ENCODE measurements at regions not wholly inside any gene's neighbourhood (a gene's known extent, or its start where the extent isn't known, plus 50 kb on each side); places are given as distances from the start of the nearest gene placed in this dataset.

- 88% methylated on average over 2 of the region's 2 CpGs for WGBS (ENCODE audit: low lambda C conversion rate)
- Histone ChIP-seq H2AFZ (ENCODE audit: low read depth) (no peak overlapping the region), H3K9me2 (no peaks in the 10 kb centered on the region), H3F3A (replicated peaks; ENCODE audit: insufficient read depth) (no peaks in the 10 kb centered on the region), H3K27ac (ENCODE audit: low read depth in 2 of 2, low read length in 1 of 2) (no peak overlapping the region), H3K4me1 (ENCODE audit: control insufficient read depth in 1 of 2, insufficient read depth in 2 of 2, low read depth in 1 of 2, low read length in 1 of 2) (no peaks in the 10 kb centered on the region), H3K4me3 (ENCODE audit: low read depth in 2 of 2, low read length in 1 of 2) (no peak overlapping the region), H4K20me1 (ENCODE audit: insufficient read depth) (no peaks in the 10 kb centered on the region), H3K27me3 (ENCODE audit: insufficient read depth) (no peaks in the 10 kb centered on the region), H3K9me3 (no peaks in the 10 kb centered on the region), H3K79me2 (ENCODE audit: insufficient read depth) (no peaks in the 10 kb centered on the region), H3K4me2 (no peak overlapping the region), H3K9ac (no peak overlapping the region), H3K36me3 (replicated peaks in 1 of 2; ENCODE audit: control insufficient read depth in 1 of 2, insufficient read depth in 2 of 2, low read length in 1 of 2) (no peaks in the 10 kb centered on the region)
- TF ChIP-seq FOXJ3 (CRISPR knock-in tag; IDR thresholded peaks at IDR 0.05), result no peak
- ChIA-PET CTCF (no interaction called here), POLR2A (no interaction called here)
- no peak for DNase-seq
Observed at GRCh38 chr4:14084598-14084997, 457.1 kb upstream of the BOD1L1 start.

GRCh38 chr4:14087459-14087858 is 459.9 kb upstream of the BOD1L1 start:
- ChIA-PET CTCF (no interaction called here), POLR2A (no interaction called here)
- Histone ChIP-seq H3K79me2 (ENCODE audit: insufficient read depth) (no peaks in the 10 kb centered on the region), H3F3A (replicated peaks; ENCODE audit: insufficient read depth) (no peaks in the 10 kb centered on the region), H3K27me3 (ENCODE audit: insufficient read depth) (no peaks in the 10 kb centered on the region), H3K9me2 (no peaks in the 10 kb centered on the region), H3K4me2 (no peak overlapping the region), H3K9ac (no peak overlapping the region), H3K27ac (ENCODE audit: low read depth in 2 of 2, low read length in 1 of 2) (no peak overlapping the region), H4K20me1 (ENCODE audit: insufficient read depth) (no peaks in the 10 kb centered on the region), H3K9me3 (no peaks in the 10 kb centered on the region), H3K36me3 (replicated peaks in 1 of 2; ENCODE audit: control insufficient read depth in 1 of 2, insufficient read depth in 2 of 2, low read length in 1 of 2) (no peaks in the 10 kb centered on the region), H3K4me3 (ENCODE audit: low read depth in 2 of 2, low read length in 1 of 2) (no peak overlapping the region), H3K4me1 (ENCODE audit: control insufficient read depth in 1 of 2, insufficient read depth in 2 of 2, low read depth in 1 of 2, low read length in 1 of 2) (no peaks in the 10 kb centered on the region), H2AFZ (ENCODE audit: low read depth) (no peak overlapping the region)
- DNase-seq, result no peak
- 84% methylated on average over 2 of the region's 2 CpGs for WGBS (ENCODE audit: low lambda C conversion rate)
- TF ChIP-seq SMC3 (IDR thresholded peaks at IDR 0.05; ENCODE audit: low read depth, low read length) (no peak), JUND (IDR thresholded peaks at IDR 0.05) (no peak), NRF1 (IDR thresholded peaks at IDR 0.05; ENCODE audit: low read depth, low read length) (no peak), FOSL2 (IDR thresholded peaks at IDR 0.05; ENCODE audit: borderline replicate concordance, low read depth) (no peak), IRF3 (IDR thresholded peaks at IDR 0.05; ENCODE audit: low read depth, low read length) (no peak), YY1 (IDR thresholded peaks at IDR 0.05; ENCODE audit: low read depth) (no peak), TEAD4 (IDR thresholded peaks at IDR 0.05; ENCODE audit: borderline replicate concordance, insufficient read depth) (no peak), RCOR1 (IDR thresholded peaks at IDR 0.05; ENCODE audit: low read length) (no peak)

- no peak overlapping the region for H3K4me3 ChIP-seq (ENCODE audit: low read depth in 2 of 2, low read length in 1 of 2)
- no peaks in the 10 kb centered on the region for H3K9me3 ChIP-seq
- H3K4me2 ChIP-seq, result no peak overlapping the region
- H3K27me3 ChIP-seq (ENCODE audit: insufficient read depth), result no peaks in the 10 kb centered on the region
- no peaks in the 10 kb centered on the region for H3K36me3 ChIP-seq (replicated peaks in 1 of 2; ENCODE audit: control insufficient read depth in 1 of 2, insufficient read depth in 2 of 2, low read length in 1 of 2)
- H3K9ac ChIP-seq, result no peak overlapping the region
- no peaks in the 10 kb centered on the region for H3K4me1 ChIP-seq (ENCODE audit: control insufficient read depth in 1 of 2, insufficient read depth in 2 of 2, low read depth in 1 of 2, low read length in 1 of 2)
- H3K79me2 ChIP-seq (ENCODE audit: insufficient read depth), result no peaks in the 10 kb centered on the region
- DNase-seq, result no peak
- CTCF ChIA-PET, result no interaction called here
- no peak overlapping the region for H3K27ac ChIP-seq (ENCODE audit: low read depth in 2 of 2, low read length in 1 of 2)
- H3K9me2 ChIP-seq, result no peaks in the 10 kb centered on the region
- H2AFZ ChIP-seq (ENCODE audit: low read depth), result no peak overlapping the region
- POLR2A ChIA-PET, result no interaction called here
- H4K20me1 ChIP-seq (ENCODE audit: insufficient read depth), result no peaks in the 10 kb centered on the region
- TF ChIP-seq ELF1 (IDR thresholded peaks at IDR 0.05) (no peak), TAF1 (IDR thresholded peaks at IDR 0.05; ENCODE audit: borderline replicate concordance, low read depth, low read length) (no peak), USF1 (IDR thresholded peaks at IDR 0.05; ENCODE audit: borderline replicate concordance, low read depth) (no peak), NRF1 (IDR thresholded peaks at IDR 0.05; ENCODE audit: low read depth, low read length) (no peak)
- no peaks in the 10 kb centered on the region for H3F3A ChIP-seq (replicated peaks; ENCODE audit: insufficient read depth)
- 87% methylated on average over 1 of the region's 1 CpG for WGBS (ENCODE audit: low lambda C conversion rate)
Observed at GRCh38 chr4:14087921-14088320, 460.4 kb upstream of the BOD1L1 start.

Measured in SK-N-SH (cell line).